ENCODE measurements at regions not wholly inside any gene's neighbourhood (a gene's known extent, or its start where the extent isn't known, plus 50 kb on each side); places are given as distances from the start of the nearest gene placed in this dataset.
A peak's percentile ranks its signal among the peaks of the same experiment; 100 is the strongest.

DNA sequence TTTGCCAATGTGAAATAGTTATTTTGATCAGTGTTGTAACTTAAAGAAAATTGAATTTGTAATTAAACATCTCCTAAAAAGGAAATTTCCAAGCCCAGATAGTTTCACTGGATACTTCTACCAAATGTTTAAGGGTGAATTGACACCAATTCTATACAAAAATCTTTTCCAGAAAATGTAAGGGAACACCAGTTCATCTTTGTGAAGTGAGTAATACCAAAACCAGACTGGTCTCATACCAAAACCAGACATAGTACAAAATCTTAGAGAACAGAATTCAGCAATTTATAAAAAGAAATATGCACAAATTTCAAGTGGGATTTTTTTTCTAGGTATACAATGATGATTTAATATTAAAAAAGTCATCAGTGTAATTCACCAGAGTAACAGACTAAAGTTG lies 86.0 kb upstream of the ZNF32 start:
- intact Hi-C loops (cut with DNase I), result no loop called here
- H3K27me3 ChIP-seq, result no peaks in the 10 kb centered on the region
- no peak for DNase-seq (ENCODE audit: extremely low spot score)
- H3K36me3 ChIP-seq, result no peaks in the 10 kb centered on the region
- H3K4me1 ChIP-seq, result no peaks in the 10 kb centered on the region
- no peak overlapping the region for H3K27ac ChIP-seq (replicated peaks in 1 of 4)
- H3K9me3 ChIP-seq, result peaks cover 0 to 12% (median 9%) of the 10 kb centered on the region in 4 donors
- no peak overlapping the region for H3K4me3 ChIP-seq
- TF ChIP-seq POLR2AphosphoS5 (IDR thresholded peaks at IDR 0.05) (no peak), POLR2A (IDR thresholded peaks at IDR 0.05; ENCODE audit: low read depth) (no peak), EP300 (IDR thresholded peaks at IDR 0.05) (no peak)
- TF ChIP-seq, protein P1, sequence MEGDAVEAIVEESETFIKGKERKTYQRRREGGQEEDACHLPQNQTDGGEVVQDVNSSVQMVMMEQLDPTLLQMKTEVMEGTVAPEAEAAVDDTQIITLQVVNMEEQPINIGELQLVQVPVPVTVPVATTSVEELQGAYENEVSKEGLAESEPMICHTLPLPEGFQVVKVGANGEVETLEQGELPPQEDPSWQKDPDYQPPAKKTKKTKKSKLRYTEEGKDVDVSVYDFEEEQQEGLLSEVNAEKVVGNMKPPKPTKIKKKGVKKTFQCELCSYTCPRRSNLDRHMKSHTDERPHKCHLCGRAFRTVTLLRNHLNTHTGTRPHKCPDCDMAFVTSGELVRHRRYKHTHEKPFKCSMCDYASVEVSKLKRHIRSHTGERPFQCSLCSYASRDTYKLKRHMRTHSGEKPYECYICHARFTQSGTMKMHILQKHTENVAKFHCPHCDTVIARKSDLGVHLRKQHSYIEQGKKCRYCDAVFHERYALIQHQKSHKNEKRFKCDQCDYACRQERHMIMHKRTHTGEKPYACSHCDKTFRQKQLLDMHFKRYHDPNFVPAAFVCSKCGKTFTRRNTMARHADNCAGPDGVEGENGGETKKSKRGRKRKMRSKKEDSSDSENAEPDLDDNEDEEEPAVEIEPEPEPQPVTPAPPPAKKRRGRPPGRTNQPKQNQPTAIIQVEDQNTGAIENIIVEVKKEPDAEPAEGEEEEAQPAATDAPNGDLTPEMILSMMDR (IDR thresholded peaks at IDR 0.05), result no peak

DNA sequence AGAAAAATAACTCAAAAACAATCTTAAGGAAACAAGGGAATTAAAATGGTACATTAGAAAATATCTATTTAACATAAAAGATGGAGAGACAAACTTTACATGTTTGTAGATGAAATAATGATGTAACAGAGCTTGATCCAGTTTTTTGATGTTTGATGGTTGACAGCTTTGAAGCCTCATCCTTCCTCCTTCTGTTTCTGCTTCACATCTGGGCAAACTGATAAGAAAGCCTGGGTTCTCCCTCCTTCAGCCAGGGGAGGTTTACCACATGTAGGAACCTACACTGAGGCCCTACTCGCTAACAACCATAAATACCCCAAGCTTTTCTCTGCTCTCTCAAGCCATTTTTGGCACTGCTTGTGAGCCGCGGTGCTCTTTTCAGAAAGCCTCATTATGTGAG lies 82.8 kb upstream of the ZNF32 start:
- peak; percentile 21 for DNase-seq (ENCODE audit: extremely low spot score)
- TF ChIP-seq POLR2A (IDR thresholded peaks at IDR 0.05; ENCODE audit: low read depth), result no peak
- TF ChIP-seq EP300 (IDR thresholded peaks at IDR 0.05), result no peak
- TF ChIP-seq, protein P1 (IDR thresholded peaks at IDR 0.05), result no peak
- TF ChIP-seq POLR2AphosphoS5 (IDR thresholded peaks at IDR 0.05), result no peak

DNA sequence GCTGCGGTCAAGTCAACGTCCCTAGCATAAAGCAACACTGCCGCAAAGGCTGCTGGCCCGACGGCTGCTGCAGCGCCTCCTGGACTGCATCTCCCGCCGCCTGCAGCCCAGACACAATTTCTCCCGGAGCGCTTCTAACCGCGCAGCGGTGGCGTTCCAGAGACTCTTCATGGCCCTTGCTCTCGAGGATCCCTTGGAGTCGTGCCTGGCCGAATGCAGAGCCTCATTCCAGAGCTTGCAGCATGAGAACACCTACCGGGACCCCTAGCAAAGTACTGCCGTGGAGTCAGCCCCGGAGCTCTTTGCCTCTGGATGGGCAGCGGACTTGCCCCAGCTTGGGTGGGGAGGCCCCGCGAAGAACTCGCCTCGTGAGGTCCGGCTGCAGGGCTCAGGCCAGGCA lies 79.7 kb upstream of the ZNF32 start:
- peak; percentile 66 for DNase-seq (ENCODE audit: extremely low spot score)
- Histone ChIP-seq H3K4me1 (no peaks in the 10 kb centered on the region), H3K4me3 (no peak overlapping the region), H3K27me3 (no peaks in the 10 kb centered on the region), H3K27ac (replicated peaks in 1 of 4) (no peak overlapping the region), H3K9me3 (peaks cover 0 to 46% (median 38%) of the 10 kb centered on the region in 4 donors), H3K36me3 (no peaks in the 10 kb centered on the region)
- WGBS, result 94% methylated on average over 16 of the region's 26 CpGs
- TF ChIP-seq EP300 (IDR thresholded peaks at IDR 0.05), result no peak
- TF ChIP-seq POLR2A (IDR thresholded peaks at IDR 0.05; ENCODE audit: low read depth), result no peak
- TF ChIP-seq, protein P1 (IDR thresholded peaks at IDR 0.05), result no peak
- TF ChIP-seq POLR2AphosphoS5 (IDR thresholded peaks at IDR 0.05), result no peak
- intact Hi-C loops (cut with DNase I), result no loop called here

More for the DNA sequence above, 82.8 kb upstream of the ZNF32 start:
- no peaks in the 10 kb centered on the region for H3K27me3 ChIP-seq
- intact Hi-C loops (cut with DNase I), result no loop called here
- no peaks in the 10 kb centered on the region for H3K36me3 ChIP-seq
- peaks cover 0 to 30% (median 25%) of the 10 kb centered on the region in 4 donors for H3K9me3 ChIP-seq
- no peak overlapping the region for H3K4me3 ChIP-seq
- no peak overlapping the region for H3K27ac ChIP-seq (replicated peaks in 1 of 4)
- WGBS, result 86% methylated on average over 3 of the region's 3 CpGs
- no peaks in the 10 kb centered on the region for H3K4me1 ChIP-seq

DNA sequence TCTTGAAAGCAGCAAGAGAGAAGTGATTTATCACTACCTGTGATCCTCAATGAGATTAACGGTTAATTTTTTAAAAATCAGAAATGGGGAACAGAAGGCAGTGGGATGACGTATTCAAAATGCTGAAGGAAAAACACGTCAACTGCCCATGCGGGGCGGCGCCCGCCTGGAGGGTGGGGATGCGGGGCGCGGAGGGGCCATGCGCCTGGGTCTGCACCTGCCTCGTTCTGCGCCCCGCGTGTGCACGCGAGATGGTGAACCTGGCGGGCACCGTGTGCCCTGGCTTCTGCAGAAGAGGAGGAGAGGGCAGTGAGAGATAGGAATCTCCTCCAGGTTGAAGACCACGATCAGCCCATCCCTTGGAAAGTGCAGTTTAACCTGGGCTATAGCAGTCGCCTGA lies 79.3 kb upstream of the ZNF32 start:
- intact Hi-C loops (cut with DNase I), result no loop called here
- no peak overlapping the region for H3K27ac ChIP-seq (replicated peaks in 1 of 4)
- DNase-seq (ENCODE audit: extremely low spot score), result peak; percentile 21
- WGBS, result 88% methylated on average over 19 of the region's 21 CpGs
- H3K36me3 ChIP-seq, result no peaks in the 10 kb centered on the region
- no peak overlapping the region for H3K4me3 ChIP-seq
- no peaks in the 10 kb centered on the region for H3K27me3 ChIP-seq
- H3K9me3 ChIP-seq, result peaks cover 0 to 46% (median 38%) of the 10 kb centered on the region in 4 donors
- no peak for TF ChIP-seq POLR2A (IDR thresholded peaks at IDR 0.05; ENCODE audit: low read depth)
- TF ChIP-seq, protein P1 (IDR thresholded peaks at IDR 0.05), result no peak
- TF ChIP-seq EP300 (IDR thresholded peaks at IDR 0.05), result no peak
- TF ChIP-seq POLR2AphosphoS5 (IDR thresholded peaks at IDR 0.05), result no peak
- no peaks in the 10 kb centered on the region for H3K4me1 ChIP-seq

DNA sequence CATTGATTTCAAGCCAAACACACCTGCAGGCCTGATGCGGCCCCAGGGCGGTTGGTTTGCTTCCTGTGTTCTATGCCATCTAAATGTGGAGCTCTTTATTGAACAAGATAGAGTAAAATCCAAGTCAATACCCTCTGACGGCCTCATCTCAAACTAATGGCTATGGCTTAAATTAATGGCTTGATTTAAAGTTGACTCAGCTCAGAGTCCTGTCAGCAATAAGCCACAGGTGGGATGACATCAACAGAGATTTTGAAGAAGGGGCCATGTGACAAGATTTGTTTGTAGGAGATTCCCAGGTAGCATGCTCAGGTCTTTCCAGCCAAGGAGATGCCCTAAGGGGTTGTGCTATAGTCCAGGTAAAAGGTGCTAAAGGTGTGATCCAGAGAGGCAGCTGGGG lies 66.7 kb upstream of the ZNF32 start:
- intact Hi-C loops (cut with DNase I), result no loop called here
- 94% methylated on average over 3 of the region's 3 CpGs for WGBS
- no peak for TF ChIP-seq EP300 (IDR thresholded peaks at IDR 0.05)
- TF ChIP-seq POLR2AphosphoS5 (IDR thresholded peaks at IDR 0.05), result no peak
- TF ChIP-seq POLR2A (IDR thresholded peaks at IDR 0.05; ENCODE audit: low read depth), result no peak
- TF ChIP-seq, protein P1 (IDR thresholded peaks at IDR 0.05), result no peak
- no peaks in the 10 kb centered on the region for H3K27me3 ChIP-seq
- H3K4me3 ChIP-seq, result no peak overlapping the region
- H3K36me3 ChIP-seq, result no peaks in the 10 kb centered on the region
- H3K27ac ChIP-seq (replicated peaks in 1 of 4), result no peak overlapping the region
- H3K4me1 ChIP-seq, result no peaks in the 10 kb centered on the region
- DNase-seq (ENCODE audit: extremely low spot score), result peak; percentile 66
- no peaks in the 10 kb centered on the region for H3K9me3 ChIP-seq
